ENCODE measurements at regions not wholly inside any gene's neighbourhood (a gene's known extent, or its start where the extent isn't known, plus 50 kb on each side); places are given as distances from the start of the nearest gene placed in this dataset.

DNA sequence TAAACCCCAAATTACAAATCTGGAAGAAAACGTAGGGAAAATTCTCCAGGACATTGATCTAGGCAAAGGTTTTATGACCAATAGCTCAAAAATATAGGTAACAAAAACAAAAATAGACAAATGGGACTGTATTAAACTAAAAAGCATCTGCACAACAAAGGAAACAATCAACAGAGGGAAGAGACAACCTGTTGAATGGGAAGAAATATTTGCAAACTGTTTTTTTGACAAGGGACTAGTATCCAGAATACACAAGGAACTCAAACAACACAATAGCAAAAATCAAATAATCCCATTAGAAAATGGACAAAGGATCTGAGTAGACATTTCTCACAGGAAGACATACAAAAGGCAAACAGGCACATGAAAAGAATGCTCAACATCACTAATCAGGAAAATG lies 386.3 kb downstream of the ENC1 start:
- no peak for DNase-seq (ENCODE audit: low read depth)
- no peak overlapping the region for H3K4me3 ChIP-seq (ENCODE audit: low read length)
- TF ChIP-seq, protein P1, sequence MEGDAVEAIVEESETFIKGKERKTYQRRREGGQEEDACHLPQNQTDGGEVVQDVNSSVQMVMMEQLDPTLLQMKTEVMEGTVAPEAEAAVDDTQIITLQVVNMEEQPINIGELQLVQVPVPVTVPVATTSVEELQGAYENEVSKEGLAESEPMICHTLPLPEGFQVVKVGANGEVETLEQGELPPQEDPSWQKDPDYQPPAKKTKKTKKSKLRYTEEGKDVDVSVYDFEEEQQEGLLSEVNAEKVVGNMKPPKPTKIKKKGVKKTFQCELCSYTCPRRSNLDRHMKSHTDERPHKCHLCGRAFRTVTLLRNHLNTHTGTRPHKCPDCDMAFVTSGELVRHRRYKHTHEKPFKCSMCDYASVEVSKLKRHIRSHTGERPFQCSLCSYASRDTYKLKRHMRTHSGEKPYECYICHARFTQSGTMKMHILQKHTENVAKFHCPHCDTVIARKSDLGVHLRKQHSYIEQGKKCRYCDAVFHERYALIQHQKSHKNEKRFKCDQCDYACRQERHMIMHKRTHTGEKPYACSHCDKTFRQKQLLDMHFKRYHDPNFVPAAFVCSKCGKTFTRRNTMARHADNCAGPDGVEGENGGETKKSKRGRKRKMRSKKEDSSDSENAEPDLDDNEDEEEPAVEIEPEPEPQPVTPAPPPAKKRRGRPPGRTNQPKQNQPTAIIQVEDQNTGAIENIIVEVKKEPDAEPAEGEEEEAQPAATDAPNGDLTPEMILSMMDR (conservative IDR thresholded peaks at IDR 0.05; ENCODE audit: low read depth, low read length): no peak

DNA sequence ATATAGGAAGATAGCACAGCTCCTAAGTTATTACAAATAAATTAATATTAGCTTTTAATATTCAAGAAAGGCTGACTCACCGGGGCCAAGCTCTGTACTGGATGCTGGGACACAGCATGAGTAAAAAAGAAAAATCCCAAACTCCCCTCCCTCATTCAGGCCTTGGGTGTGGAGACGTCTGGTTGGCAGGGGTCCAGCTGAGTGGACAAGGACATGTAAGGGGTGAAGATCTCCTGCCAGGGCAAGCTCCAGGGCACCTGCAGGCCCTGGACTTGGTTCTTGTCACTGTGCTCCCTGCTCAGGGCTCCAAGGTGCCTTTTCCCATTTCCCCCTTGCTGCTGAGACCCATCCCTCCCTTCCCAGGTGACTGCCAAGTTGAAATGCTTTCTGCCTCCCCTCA lies 388.5 kb downstream of the ENC1 start:
- no peak overlapping the region for H3K4me3 ChIP-seq (ENCODE audit: low read length)
- no peak for DNase-seq (ENCODE audit: low read depth)
- TF ChIP-seq, protein P1 (conservative IDR thresholded peaks at IDR 0.05; ENCODE audit: low read depth, low read length): no peak

DNA sequence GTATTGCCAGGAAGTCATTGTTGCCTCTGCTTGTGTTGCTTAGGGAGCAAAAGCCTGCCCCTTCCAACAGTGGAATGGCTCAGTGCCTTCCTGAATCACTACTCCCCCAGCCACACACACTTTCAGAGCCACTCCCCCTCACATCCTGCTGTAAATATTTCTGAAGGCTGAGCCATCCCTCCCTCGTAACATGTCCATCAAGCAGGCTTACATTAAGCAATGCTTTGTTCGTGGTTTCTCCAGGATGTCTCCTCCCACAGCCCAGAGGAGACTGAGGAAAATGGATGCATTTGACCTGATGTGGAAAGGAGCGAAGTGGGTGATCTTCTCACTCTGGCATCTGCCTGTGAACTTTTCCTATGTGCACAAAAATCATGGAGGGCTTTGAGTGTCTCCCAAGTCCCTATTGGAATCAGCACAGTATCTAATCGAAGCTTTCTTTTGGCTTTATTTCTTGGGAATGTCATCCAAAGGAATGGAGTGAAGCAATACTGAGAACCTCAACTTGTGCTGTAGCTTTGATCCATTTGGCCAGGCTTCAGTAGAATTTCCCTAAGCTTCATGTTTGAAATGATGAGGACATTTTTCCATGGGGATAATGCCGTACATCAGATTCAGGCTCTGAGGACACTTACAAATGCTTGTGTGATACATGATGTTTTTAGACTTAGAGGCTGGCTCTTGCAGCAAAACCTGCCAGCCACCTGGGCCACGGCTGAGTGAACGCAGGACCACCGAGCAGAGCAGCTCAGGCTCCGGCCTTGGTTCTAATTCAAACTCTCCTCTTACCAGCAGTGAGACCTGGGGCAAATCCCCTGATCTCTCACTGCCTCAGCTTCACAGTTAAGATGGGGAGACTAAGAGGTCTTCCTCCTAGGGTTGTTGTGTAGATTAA lies 389.1 kb downstream of the ENC1 start:
- TF ChIP-seq, protein P1 (conservative IDR thresholded peaks at IDR 0.05; ENCODE audit: low read depth, low read length): no peak
- H3K4me3 ChIP-seq (ENCODE audit: low read length): no peak overlapping the region
- peak; percentile 84 for DNase-seq (ENCODE audit: low read depth)

DNA sequence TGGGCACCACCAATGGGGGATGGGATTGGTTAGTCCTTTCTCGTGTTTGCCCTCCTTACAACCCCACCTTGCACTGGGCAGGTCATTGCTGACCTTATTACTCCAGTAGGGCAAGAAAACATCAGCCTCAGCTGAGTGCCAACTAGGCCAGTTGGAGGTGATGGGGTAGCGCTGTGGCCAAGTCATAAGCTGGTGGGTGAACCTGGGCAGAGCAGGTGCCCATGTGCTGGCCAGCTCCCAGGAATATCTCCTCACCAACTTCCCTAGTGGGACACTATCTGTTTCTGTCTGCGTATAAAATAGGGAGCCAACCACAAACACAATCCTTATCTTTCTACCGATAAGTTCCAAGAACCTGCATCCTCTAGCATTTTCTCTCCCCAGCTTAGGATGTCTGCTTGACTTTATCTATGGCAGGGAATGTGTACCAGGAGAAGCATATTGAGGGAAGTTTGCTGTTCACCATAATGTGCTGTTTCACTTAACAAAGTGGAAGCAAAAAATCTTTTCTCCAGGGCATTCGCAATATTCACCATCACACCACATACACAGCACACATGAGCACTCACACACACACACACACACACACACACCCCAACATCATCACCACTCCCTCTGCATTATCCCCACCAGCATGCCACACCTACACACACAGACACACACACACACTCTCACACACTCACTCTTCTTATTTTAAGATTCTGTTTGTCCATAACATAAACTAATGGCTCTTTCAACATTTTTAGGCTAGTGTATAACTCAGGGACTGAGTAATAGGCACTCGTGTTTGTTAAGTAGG lies 390.0 kb downstream of the ENC1 start:
- TF ChIP-seq, protein P1 (conservative IDR thresholded peaks at IDR 0.05; ENCODE audit: low read depth, low read length): no peak
- no peak for DNase-seq (ENCODE audit: low read depth)
- H3K4me3 ChIP-seq (ENCODE audit: low read length): no peak overlapping the region

DNA sequence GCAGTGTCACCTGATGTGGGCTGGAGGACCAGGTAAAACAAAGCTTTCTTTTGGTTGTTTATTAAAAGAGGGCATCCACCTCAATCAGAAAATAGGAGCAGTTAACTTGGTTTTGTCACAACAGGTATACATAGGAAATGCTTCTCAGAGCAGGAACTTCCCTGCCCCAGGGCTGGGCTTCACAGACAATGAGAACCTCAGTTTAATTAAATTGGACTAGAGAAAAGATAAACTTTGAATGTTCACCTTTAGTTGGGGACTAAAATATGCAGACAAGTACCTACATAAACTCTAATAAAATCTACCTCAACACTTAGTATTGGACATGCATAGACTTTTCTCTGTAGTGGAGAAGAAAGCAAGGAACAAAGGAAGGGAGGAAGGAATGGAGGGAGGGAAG lies 392.0 kb downstream of the ENC1 start:
- TF ChIP-seq, protein P1 (conservative IDR thresholded peaks at IDR 0.05; ENCODE audit: low read depth, low read length): no peak
- DNase-seq (ENCODE audit: low read depth): no peak
- no peak overlapping the region for H3K4me3 ChIP-seq (ENCODE audit: low read length)

DNA sequence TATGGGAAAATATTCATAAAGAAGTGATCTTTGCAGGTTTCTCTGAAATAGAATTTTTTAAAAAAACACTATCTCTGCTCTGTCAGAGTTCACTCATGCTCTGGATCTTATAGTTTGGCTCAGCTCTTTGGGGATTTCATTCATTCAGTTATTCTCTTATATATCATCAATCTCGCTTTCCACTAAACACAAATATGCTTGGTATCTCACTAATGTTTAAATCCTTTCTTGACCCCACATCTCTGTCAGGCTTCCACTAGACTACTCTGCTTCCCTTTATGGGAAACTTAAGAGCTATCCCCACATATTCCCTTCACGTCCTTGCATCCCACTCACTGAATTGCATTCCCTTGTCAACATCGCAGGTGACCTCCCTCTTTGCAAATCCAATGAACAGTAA lies 396.1 kb downstream of the ENC1 start:
- H3K4me3 ChIP-seq (ENCODE audit: low read length): no peak overlapping the region
- no peak for DNase-seq (ENCODE audit: low read depth)
- TF ChIP-seq, protein P1 (conservative IDR thresholded peaks at IDR 0.05; ENCODE audit: low read depth, low read length): no peak
